NCI-H128 (cell line): ENCODE measurements at regions not wholly inside any gene's neighbourhood (a gene's known extent, or its start where the extent isn't known, plus 50 kb on each side); places are given as distances from the start of the nearest gene placed in this dataset.
"Not testable (repeated sequence)": the region's sequence is repeated elsewhere in the genome, so short reads cannot be mapped to it uniquely, and the experiment has no call there.

Source experiments
- DNase-seq: peaks from one replicate; lab custom pipeline; 2025; ENCODE audit not compliant: unreplicated experiment; lab: John Stamatoyannopoulos, UW

DNA sequence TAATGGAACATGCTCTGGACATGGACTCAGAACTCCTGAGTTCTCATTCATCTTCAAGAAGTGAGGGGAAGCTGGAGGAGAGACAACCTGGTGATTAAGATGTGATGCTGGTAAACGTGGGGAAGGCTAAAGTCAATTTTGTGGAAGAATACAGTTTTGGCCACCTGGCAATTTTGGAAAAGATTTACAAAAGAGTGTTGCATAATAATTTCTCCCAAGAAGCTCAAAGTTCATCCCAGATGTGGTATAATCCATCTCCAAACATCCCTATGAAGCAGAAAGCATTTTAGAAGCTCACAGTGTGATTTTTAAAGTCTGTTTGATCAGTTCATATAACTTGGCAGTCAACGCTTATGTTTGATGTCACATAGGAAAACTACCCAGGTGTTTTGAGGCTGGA is 208.7 kb downstream of the LMX1A start:
- no peak for DNase-seq

DNA sequence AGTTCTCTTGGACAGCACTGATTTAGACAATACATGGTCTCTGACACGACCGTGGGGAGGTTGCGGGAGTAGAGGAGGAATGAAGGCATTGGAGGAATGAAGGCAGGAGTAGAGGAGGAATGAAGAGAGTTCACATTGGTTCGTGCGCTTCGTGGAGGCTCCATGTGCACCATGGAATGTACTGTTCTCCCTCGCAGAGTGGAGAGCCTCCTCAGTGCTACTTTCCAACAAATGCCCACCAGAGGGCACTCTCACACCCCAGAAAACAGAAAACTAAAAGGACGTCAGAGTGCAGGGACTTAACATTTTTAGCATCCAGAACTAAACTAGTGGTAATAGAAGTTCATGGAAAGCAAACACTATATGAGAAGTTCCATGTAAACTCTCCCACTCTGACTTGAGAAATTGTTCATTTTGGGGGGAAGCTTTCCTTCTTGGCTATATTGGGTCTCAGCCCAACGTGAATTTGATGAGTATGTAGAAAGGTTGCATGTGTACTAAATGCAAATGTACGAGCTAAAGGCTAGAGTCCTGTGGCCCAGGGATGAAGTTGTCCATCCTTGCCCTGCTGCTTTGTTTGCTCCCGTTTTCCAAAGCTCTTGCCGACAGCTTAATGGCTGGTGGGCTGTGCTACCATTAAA is 211.6 kb downstream of the LMX1A start:
- DNase-seq = peak; percentile 64

DNA sequence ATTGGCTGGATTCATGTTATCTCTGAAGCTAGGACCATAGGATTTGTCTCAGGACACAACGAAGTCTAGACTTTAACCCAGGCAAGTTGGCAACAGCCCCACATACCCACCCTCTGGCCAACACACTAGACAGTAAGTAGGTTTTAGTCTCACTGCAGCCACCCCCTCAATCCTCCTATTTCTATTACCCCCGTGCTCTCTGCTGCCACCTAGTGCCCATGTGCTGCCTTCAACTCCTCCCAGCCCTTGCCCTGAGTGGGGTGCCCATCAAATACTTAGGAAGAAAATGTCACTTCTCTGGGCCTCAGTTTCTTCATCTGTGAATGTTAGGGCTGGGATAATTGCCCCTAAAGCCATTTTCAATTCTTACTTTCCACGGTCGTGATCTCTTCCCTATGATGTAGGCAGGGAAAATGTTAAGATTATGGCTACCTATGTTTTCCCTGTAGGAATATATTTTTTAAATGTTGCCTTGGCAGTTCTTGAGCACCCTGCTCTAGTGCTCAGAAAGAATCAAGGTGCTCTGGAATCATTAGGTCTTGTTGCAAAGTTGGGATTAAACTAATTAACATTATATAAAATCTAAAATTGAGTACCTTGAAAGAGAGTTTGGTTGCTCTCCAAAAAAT is 213.0 kb downstream of the LMX1A start:
- no peak for DNase-seq

DNA sequence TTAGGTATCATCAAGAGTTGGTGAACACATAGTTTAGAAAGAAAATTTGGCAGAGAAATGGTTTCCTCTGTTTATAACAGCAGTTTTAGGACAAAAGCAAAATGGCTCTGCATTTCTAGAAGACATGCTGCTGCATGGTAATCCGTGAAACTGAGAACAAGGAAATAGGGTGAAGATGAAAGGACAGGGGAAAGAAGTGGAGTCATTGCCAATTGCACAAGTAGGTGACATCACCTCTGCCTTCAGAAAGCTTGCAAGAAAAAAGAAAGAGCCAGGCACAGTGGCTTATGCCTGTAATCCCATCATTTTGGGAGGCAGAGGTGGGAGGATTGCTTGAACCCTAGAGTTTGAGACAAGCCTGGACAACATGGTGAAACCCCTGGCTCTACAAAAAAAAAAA is 217.6 kb downstream of the LMX1A start:
- no peak for DNase-seq

DNA sequence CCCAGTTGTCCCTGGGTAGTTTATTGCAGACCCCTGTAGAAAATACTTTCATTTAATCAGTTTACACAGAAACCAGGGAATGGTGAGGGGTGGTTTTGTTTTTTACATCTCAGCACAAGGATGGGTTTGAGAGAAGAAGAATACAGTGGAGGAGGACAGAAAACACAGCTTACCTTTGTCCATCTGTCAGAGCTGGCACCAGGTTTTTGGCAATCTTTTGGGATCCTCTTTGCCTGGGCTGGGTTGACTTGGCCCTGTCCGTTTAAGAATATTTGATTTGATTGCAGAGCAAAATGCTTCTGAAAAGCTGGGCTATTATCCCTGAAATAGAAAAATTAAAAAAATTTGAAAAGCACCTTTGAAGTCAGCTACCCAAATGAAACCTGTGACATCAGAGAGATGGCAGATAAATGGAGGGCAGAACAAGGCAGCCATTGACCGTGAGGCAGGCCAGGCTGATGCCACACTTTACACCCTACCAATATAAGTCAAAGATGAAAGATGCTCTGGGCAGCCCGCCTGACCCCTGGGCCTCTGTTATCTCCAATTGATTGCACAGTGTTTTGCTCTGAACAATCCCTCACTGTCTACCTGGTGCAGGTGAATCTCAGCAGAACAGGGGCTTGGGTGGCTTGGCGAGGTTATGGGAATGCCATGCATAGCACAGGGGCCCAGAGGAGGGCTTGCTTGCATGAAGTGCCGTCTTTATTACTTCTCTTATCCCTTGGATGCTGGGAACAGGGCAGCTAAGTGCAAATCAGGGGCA is 218.8 kb downstream of the LMX1A start:
- no peak for DNase-seq

DNA sequence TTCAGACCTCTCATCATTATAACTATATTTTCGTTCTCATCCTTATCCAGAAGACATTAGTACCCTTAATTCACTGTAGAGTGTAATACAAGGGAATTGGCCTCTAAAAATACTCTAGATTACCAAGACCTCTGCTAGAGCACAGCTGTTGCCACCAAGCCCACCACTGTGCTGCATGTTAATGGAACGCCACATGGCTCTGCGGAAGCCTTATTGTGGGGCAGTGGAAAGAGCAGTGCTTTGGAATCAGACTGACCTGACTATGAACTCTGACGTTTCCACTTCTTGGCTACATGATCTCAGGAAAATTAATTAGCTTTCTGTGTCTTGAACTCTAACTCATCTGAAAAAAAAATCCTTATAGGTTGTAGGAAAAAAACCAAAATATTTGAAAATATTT is 222.1 kb downstream of the LMX1A start:
- no peak for DNase-seq

DNA sequence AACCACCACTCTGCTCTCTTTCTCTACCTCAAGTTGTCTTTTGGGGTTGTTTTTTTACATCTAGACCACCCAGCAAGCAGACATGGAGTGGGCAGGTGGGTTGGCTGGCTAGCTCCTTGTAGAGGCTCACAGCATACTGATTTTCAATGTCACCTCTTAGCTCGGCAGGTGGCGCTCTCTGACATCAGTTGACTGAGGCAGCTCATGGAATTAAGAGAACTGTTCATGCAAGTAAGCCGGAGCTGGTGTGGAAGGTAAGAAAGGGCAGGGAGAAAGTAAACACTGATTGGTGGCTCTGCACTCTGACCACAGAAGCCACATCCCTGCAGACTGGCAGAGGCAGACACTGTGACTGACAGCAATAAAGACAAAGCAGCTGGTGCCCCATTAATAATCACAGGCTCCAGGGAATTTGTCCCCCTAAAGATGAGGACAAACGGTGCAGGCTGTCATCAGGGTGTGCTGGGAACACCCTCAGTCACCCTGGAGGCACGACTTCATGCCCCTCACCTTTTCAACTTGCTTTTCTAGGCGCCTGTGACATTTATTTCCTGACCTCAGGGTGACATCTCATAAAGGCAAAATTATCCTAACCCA is 226.8 kb downstream of the LMX1A start:
- peak; percentile 84 for DNase-seq

DNA sequence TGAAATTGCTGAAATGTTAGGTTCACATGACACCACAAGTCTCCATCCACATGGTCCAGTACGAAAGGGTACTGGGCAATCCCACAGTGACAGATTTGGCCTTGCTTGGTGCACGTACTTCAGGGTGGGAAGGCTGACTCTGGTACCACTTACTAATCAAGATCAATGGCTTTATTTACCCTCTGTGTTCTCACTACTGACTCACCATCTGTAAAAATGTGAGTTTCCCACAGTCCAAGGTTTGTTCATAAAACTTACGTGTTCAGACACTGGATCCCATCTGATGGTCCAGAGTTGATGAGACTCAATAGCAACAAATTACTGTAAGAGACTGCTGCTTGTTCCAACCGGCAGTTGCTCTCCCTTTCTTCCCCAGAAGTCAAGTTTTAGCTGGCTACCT is 231.7 kb downstream of the LMX1A start:
- no peak for DNase-seq

DNA sequence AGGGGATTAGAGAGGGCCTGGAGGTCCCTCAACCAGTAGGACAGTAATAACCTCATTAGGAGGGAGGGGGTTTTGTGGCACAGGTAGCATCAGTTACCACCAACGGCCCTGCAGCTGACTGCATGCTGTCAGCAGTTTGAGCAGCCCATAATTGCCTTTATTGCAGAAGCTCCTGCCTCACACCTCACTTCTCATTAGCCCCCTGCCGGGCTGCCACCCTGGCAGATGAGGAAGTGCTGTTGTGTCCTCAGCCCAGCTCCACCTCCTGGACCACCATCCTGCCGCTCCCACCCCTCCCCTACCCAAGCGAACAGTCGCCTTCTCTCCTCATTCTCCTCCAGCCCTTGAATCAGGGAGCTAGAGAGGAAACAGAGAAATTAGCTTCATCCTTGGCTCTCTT is 237.4 kb downstream of the LMX1A start:
- no peak for DNase-seq

DNA sequence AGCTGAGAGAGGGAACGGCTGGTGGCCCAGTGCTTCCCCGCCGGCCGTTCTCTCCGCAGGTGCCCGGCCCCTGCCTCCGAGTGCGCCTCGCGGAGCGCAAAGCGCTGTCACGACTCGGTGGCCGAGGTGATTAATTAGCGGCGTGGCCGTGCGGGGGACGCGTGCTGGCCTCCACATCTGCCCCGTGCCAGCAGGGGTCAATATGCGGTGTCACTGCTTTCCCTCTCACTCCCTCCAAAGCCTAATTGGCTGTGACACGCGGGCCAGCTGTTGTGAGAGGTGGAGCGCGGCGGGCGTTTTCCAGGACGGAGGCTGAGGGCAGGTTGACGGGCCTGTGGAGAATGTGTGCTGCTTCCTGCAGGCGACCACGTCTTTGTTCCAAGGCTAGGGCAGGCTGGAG is 239.0 kb downstream of the LMX1A start:
- DNase-seq = no peak

DNA sequence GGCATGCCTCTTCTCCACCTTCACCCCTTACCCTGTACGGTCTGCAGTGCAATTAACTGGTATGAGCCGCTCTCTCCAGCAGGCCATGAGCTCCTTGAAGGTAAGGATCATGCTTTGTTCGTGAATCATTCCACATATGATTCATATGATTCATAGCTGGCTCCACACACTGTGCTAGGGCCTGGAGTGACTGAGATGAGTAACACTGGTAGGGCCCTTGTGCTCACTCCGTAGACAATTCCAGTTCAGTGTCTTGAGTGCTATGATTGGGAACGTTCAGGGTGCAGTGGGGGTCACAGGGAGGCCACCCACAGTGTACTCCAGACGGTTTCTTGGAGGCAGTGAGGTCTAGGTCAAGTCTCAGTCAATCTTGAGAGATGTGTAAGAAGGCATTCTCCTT is 239.8 kb downstream of the LMX1A start:
- no peak for DNase-seq

DNA sequence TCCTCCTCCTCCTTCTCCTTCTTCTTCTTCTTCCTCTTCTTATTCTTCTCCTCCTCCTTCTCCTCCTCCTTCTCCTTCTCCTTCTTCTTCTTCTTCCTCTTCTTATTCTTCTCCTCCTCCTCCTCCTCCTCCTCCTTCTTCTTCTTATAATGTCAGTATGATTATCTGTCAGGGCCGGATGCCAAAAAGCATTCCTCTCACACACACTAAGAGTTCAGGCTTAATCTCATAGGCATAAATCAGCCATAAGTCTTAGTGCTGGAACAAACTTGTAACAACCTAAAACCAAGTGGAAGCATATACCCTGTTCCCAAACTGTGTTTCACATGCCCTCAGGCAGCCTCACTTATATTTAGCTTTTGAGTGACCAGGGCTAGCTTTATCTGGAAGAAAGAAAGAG is 240.3 kb downstream of the LMX1A start:
- no peak for DNase-seq

DNA sequence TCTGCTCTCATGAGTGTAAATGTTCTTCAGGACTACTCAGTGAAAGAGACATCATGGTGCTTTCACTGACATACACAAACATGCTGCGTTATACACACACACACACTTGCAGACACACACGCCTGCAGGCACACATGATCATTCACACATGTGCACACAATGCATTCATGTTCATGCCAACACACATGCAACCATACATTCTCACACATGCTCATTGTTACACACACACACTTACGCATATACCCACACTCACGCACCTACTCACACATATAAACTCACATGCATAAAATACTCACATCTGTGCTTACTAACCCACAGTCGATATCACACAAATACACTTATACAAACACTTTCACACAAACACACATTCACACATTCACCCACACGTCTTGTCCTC is 241.6 kb downstream of the LMX1A start:
- DNase-seq = no peak

DNA sequence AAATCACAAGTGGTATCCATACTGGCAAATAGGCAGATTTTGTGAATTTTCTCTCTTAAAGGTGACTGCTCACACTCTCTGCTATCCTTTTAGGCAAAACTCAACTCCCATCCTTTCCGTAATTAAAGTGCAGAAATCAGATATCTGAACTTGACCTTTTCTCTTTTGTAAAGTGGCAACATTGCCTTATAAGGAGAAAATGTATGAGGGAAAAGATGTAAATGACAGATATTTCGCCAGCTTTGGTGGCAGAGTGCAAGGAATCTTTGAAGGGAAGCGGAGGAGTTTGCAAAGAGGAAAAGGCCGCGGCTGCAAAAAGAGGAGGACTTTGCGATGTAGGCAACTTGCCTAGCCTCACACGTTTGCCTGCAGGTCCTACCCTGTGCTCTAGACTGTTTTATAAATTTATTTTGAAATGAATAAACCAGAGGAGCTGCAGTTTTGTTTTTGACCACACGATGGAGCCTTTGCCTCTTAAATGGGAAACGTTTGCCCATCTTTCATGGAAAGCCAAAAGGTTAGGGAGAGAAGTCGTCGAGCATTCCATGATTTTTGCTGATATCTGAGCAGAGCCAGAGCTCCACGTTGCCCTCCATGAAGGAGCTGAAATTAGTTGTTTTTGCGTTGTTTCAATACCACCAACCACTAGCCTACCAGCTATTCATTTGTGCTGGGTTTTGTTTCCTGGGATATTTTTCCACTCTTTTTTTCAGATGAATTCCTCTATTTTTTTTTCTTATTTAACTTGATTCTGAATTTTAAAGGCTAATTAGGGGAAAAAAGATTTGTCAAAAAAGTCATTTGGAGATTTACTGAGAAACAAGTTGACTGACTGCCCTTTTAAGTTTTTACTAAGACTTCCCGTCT is 242.3 kb downstream of the LMX1A start:
- peak; percentile 70 for DNase-seq

DNA sequence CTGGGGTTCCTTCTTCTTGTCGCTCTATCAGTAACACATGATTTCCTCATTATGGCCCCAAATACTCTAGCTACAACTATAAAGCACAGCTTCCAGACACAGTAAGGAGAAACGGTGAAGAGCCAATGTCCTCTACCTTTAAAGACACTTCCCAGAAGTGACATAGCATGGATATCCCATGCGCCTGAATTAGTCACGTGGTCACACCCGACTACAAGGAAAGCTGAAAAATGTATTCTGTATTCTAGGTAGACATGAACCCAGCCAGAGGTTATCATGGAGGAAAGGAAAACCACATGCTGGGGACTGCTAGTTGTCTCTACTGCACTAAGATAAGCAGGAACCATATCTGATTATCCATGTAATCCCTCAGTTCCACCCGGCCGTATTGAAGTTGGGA is 244.3 kb downstream of the LMX1A start:
- no peak for DNase-seq

DNA sequence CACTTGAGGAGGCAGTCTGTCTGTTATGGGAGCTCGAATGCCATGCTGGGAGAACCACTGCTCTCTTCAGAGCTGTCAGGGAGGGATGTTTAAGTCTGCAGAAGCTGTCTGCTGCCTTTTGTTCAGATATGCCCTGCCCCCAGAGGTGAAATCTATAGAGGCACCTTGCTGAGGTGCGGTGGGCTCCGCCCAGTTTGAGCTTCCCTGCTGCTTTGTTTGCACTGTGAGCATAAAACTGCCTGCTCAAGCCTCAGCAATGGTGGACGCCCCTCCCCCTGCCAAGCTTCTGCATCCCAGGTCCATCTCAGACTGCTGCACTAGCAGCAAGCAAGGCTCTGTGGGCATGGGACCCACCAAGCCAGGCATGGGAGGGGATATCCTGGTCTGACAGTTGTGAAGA is 247.5 kb downstream of the LMX1A start:
- DNase-seq = no peak

DNA sequence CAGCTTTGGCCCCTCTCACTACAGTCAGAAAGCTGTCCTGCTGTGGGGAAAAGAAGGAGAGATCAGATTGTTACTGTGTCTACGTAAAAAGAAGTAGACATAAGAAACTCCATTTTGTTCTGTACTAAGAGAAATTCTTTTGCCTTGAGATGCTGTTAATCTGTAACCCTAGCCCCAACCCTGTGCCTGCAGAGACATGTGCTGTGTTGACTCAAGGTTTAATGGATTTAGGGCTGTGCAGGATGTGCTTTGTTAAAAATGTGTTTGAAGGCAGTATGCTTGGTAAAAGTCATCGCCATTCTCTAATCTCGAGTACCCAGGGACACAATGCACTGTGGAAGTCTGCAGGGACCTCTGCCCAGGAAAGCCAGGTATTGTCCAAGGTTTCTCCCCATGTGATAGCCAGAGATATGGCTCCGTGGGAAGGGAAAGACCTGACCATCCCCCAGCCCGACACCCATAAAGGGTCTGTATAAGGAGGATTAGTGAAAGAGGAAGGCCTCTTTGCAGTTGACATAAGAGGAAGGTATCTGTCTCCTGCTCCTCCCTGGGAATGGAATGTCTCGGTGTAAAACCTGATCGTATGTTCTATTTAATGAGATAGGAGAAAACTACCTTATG is 263.9 kb downstream of the LMX1A start:
- DNase-seq = not testable (repeated sequence)

DNA sequence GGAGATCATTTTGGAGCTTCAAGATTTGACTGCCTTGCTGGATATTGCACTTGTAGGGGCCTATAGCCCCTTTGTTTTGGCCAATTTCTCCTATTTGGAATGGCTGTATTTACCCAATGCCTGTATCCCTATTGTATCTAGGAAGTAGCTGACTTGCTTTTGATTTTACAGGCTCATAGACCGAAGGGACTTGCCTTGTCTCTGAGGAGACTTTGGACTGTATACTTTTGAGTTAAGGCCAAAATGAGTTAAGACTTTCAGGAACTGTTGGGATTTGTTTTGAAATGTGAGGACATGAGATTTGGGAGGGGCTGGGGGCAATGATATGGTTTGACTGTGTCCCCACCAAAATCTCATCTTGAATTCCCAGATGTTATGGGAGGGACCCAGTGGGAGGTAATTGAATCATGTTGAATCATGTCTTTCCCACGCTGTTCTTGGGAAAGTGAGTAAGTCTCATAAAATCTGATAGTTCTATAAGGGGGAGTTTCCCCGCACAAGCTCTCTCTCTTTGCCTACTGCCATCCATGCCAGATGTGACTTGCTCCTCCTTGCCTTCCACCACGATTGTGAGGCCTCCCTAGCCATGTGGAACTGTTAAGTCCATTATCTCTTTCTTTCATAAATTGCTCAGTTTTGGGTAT is 276.1 kb downstream of the LMX1A start:
- DNase-seq = no peak

DNA sequence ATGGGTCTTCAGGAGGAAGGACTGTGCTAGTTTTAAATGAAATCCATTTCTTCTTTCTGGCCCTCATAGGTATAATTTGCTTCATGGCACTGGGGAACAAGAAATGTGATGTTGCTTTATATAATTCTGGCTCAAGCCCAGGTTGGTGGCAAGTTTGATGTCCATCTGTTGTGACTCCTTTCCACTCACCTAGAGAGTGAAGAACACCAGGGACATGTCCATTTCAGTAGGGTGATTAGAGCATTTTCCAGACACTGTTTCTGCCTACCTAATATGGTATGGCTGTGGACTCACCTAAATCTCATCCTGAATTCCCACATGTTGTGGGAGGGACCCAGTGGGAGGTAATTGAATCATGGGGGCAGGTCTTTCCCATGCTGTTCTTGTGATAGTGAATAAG is 278.1 kb downstream of the LMX1A start:
- DNase-seq = no peak

DNA sequence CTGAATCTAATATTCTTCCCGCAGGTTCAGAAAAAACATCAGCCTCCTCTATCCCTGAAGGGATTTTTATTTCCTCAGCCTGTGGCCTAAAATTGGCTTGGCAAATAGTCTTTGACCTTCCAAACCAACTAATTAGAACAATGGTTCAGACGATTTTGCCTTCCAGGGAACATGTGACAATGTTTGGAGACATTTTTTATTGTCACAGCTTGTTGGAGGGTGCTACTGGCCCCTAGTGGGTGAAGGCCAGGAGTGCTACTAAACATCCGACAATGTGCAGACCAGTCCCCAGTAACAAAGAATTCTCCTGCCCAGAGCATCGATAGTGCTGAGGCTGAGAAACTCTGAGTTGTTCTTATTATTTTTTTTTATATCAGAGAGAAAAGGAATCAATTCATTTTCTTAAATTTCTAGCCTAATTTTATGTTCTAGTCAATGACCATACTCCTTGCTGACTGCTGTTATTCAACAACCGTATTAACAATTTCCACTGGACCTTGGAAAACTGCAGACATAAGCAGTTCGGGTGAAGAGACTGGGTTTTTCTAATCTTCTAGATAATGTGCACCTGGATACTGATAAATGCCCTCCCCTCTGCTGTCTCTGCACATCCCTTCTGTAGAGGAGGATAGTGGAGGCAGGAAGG is 280.7 kb downstream of the LMX1A start:
- DNase-seq = no peak
